ENCODE measurements at regions not wholly inside any gene's neighbourhood (a gene's known extent, or its start where the extent isn't known, plus 50 kb on each side); places are given as distances from the start of the nearest gene placed in this dataset.

GRCh38 chr2:236977852-236978398, 107.8 kb upstream of the COPS8 start:
- no peak for FAIRE-seq
- 0% methylated on average over 7 of the region's 7 CpGs for WGBS (ENCODE audit: insufficient coverage, low coverage, missing lambda C conversion rate)
- H3K36me3 ChIP-seq (ENCODE audit: control insufficient read depth, insufficient read depth, low read length), result no peaks in the 10 kb centered on the region
- H3K79me2 ChIP-seq (ENCODE audit: control insufficient read depth, insufficient read depth, low read length), result no peaks in the 10 kb centered on the region
- no peak overlapping the region for H3K27ac ChIP-seq (ENCODE audit: extremely low read depth, low read depth, low read length)
- BruUV-seq (replicated peaks), result no TSS peak
- H3K27me3 ChIP-seq (ENCODE audit: control insufficient read depth in 2 of 2, insufficient read depth in 2 of 2, low read length in 2 of 2), result no peaks in the 10 kb centered on the region; a peak in 1 of 5 replicates
- in situ Hi-C loops (cut with MboI), result no loop called here
- H4K20me1 ChIP-seq (replicated peaks; ENCODE audit: control insufficient read depth, insufficient read depth, low read length), result no peaks in the 10 kb centered on the region
- no peaks in the 10 kb centered on the region for H3K9me1 ChIP-seq (ENCODE audit: control insufficient read depth, insufficient read depth, low read length)
- ChIA-PET CTCF (ENCODE audit: low intra/inter-chr PET ratio) (no interaction called here), POLR2A (interaction anchor here (1.2 kb wide), 1 partner anchor 12 kb away, joined by 3 read pairs; no protein-coding TSS in a partner anchor)
- H2AFZ ChIP-seq (ENCODE audit: low read depth, low read length), result no peak overlapping the region
- H3K4me2 ChIP-seq (ENCODE audit: insufficient read depth, low read length), result no peak overlapping the region
- H3K4me3 ChIP-seq, result no peak overlapping the region
- intact Hi-C loops (cut with micrococcal nuclease), result no loop called here
- ATAC-seq, result no peak
- no peak for DNase-seq (ENCODE audit: extremely low read depth in 1 of 4, low spot score in 3 of 4)
- no peaks in the 10 kb centered on the region for H3K4me1 ChIP-seq (replicated peaks in 1 of 2; ENCODE audit: control insufficient read depth in 2 of 2, insufficient read depth in 2 of 2, low read length in 2 of 2)
- TF ChIP-seq E2F5 (CRISPR knock-in tag; IDR thresholded peaks at IDR 0.05) (no peak), RFX1 (IDR thresholded peaks at IDR 0.05) (no peak), ETV5 (CRISPR knock-in tag; IDR thresholded peaks at IDR 0.05; ENCODE audit: low read depth) (no peak), ZBTB8A (IDR thresholded peaks at IDR 0.05; ENCODE audit: partially characterized antibody) (no peak), NEUROD1 (IDR thresholded peaks at IDR 0.05; ENCODE audit: borderline replicate concordance, low read depth, low read length, partially characterized antibody) (no peak), PTRF (tag; IDR thresholded peaks at IDR 0.05) (no peak), RAD51 (IDR thresholded peaks at IDR 0.05; ENCODE audit: borderline replicate concordance, low read depth) (no peak), ZKSCAN8 (CRISPR knock-in tag; IDR thresholded peaks at IDR 0.05) (no peak), GTF2A2 (tag; IDR thresholded peaks at IDR 0.05) (no peak), KLF1 (tag; IDR thresholded peaks at IDR 0.05) (no peak), PHB2 (IDR thresholded peaks at IDR 0.05; ENCODE audit: low read depth) (no peak), NONO (IDR thresholded peaks at IDR 0.05; ENCODE audit: low read depth in 2 of 2, low read length in 1 of 2) (no peak), ZNF668 (CRISPR knock-in tag; IDR thresholded peaks at IDR 0.05) (no peak), C11orf30 (IDR thresholded peaks at IDR 0.05; ENCODE audit: low read depth) (no peak), PPARD (CRISPR knock-in tag; IDR thresholded peaks at IDR 0.05) (no peak), E2F1 (CRISPR knock-in tag; IDR thresholded peaks at IDR 0.05) (no peak), ARID1B (IDR thresholded peaks at IDR 0.05) (no peak), ETV1 (tag; conservative IDR thresholded peaks at IDR 0.05; ENCODE audit: low read depth) (no peak), ZNF12 (CRISPR knock-in tag; IDR thresholded peaks at IDR 0.05) (no peak), DEAF1 (CRISPR knock-in tag; IDR thresholded peaks at IDR 0.05) (no peak)
- no peaks in the 10 kb centered on the region for H3K9me3 ChIP-seq (replicated peaks; ENCODE audit: control insufficient read depth, insufficient read depth, low read depth, low read length)
- no peak overlapping the region for H3K9ac ChIP-seq (ENCODE audit: insufficient read depth in 1 of 2, low read depth in 2 of 2, low read length in 2 of 2)

All from K562 (cell line).